MM.1S (cell line): ENCODE measurements at regions not wholly inside any gene's neighbourhood (a gene's known extent, or its start where the extent isn't known, plus 50 kb on each side); places are given as distances from the start of the nearest gene placed in this dataset.

Experiments
- DNase-seq: peaks from one replicate; pipeline ENCODE4 v3.0.0-alpha.2; 2015
- H2AFZ ChIP-seq: fragments of 300-600 bp; sonication (generic); 2 replicates; pipeline ENCODE4 v1.6.0; 2016; ENCODE audit warnings: antibody characterized with exemption, low read length
- H3F3A ChIP-seq: fragments of 300-600 bp; sonication (generic); 2 replicates; pipeline ENCODE4 v1.6.1; 2016; ENCODE audit warnings: mild to moderate bottlenecking, antibody characterized with exemption, low read length, moderate library complexity, mixed read lengths; ENCODE audit not compliant: insufficient read depth
- H3K27ac ChIP-seq: fragments of 300-600 bp; sonication (generic); 2 replicates; pipeline ENCODE4 v1.5.1; 2016; ENCODE audit warnings: mild to moderate bottlenecking, low read length
- H3K27me3 ChIP-seq: fragments of 300-600 bp; sonication (generic); replicated peaks from 2 replicates; pipeline ENCODE4 v1.6.0; 2016; ENCODE audit warnings: low read length; ENCODE audit not compliant: insufficient read depth
- H3K36me3 ChIP-seq: fragments of 300-600 bp; sonication (generic); replicated peaks from 2 replicates; pipeline ENCODE4 v1.6.1; 2016; ENCODE audit warnings: mild to moderate bottlenecking, low read length, mixed read lengths; ENCODE audit not compliant: insufficient read depth
- H3K4me1 ChIP-seq: fragments of 300-600 bp; sonication (generic); 2 replicates; pipeline ENCODE4 v1.6.1; 2016; ENCODE audit warnings: low read length, mixed read lengths
- H3K4me2 ChIP-seq: fragments of 300-600 bp; sonication (generic); 2 replicates; pipeline ENCODE4 v1.6.0; 2016; ENCODE audit warnings: low read depth, low read length
- H3K4me3 ChIP-seq: fragments of 300-600 bp; sonication (generic); 2 replicates; pipeline ENCODE4 v1.5.1; 2016; ENCODE audit warnings: low read length, mixed read lengths
- H3K79me2 ChIP-seq: fragments of 300-600 bp; sonication (generic); 2 replicates; pipeline ENCODE4 v1.6.1; 2016; ENCODE audit warnings: mixed run types, low read length, mixed read lengths
- H3K9ac ChIP-seq: fragments of 300-600 bp; sonication (generic); 2 replicates; pipeline ENCODE4 v1.6.1; 2016; ENCODE audit warnings: low read length, mixed read lengths
- H3K9me2 ChIP-seq: fragments of 300-600 bp; sonication (generic); replicated peaks from 2 replicates; pipeline ENCODE4 v1.6.1; 2016; ENCODE audit warnings: mild to moderate bottlenecking, low read length, mixed read lengths; ENCODE audit not compliant: insufficient read depth
- H3K9me3 ChIP-seq: fragments of 300-600 bp; sonication (generic); replicated peaks from 2 replicates; pipeline ENCODE4 v1.6.1; 2016; ENCODE audit warnings: mild to moderate bottlenecking, low read length, mixed read lengths; ENCODE audit not compliant: insufficient read depth
- H4K20me1 ChIP-seq: fragments of 300-600 bp; sonication (generic); 2 replicates; pipeline ENCODE4 v1.6.1; 2016; ENCODE audit warnings: mild to moderate bottlenecking, low read length, moderate library complexity, mixed read lengths; ENCODE audit not compliant: insufficient read depth
- CTCF ChIP-seq: fragments of 300-600 bp; sonication (generic); IDR thresholded peaks from 2 replicates; pipeline ENCODE4 v1.5.1; 2016; ENCODE audit warnings: antibody characterized with exemption, low read length, mixed read lengths
- EZH2 ChIP-seq: fragments of 300-600 bp; sonication (generic); optimal IDR thresholded peaks from 2 replicates; pipeline ENCODE3; 2017; ENCODE audit warnings: low read depth, mild to moderate bottlenecking, antibody characterized with exemption, low read length, mixed read lengths
- EZH2phosphoT487 ChIP-seq: fragments of 300-600 bp; sonication (generic); IDR thresholded peaks from 2 replicates; pipeline ENCODE4 v1.6.1; 2018; ENCODE audit warnings: antibody characterized with exemption, low read length

GRCh38 chr16:76956841-76957240 is 234.1 kb upstream of the MON1B start:
- H3K27me3 ChIP-seq: no peaks in the 10 kb centered on the region
- H3K79me2 ChIP-seq: no peaks in the 10 kb centered on the region
- no peaks in the 10 kb centered on the region for H3K9me3 ChIP-seq
- H4K20me1 ChIP-seq: no peaks in the 10 kb centered on the region
- H2AFZ ChIP-seq: no peak overlapping the region
- no peaks in the 10 kb centered on the region for H3K4me1 ChIP-seq
- no peaks in the 10 kb centered on the region for H3K36me3 ChIP-seq
- no peak overlapping the region for H3K9ac ChIP-seq
- H3K9me2 ChIP-seq: no peaks in the 10 kb centered on the region
- no peak overlapping the region for H3K4me2 ChIP-seq
- TF ChIP-seq CTCF: no peak
- no peak for TF ChIP-seq EZH2phosphoT487
- no peak for TF ChIP-seq EZH2
- no peak for DNase-seq
- no peaks in the 10 kb centered on the region for H3F3A ChIP-seq
- H3K4me3 ChIP-seq: no peak overlapping the region
- no peak overlapping the region for H3K27ac ChIP-seq

DNA sequence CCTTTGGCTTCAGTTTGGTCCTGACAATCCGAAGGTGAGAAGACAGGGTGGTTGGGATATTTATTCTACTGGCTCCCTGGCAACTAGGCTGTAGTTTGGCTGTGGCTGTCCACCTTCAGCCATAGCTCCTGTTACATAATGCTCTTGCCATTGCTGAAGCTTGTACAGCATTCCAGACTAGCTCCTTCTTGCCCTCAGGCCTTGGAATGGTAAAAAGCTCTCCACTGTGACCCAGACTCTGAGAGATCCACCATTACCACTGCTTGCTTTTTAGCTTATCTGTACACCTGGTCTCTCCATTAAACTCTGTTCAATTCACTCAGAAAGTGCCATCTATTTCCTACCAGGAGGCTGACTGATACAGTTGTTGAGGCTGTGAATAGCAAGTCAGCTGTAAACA is 231.8 kb upstream of the MON1B start:
- H3K9ac ChIP-seq: no peak overlapping the region
- no peak overlapping the region for H3K4me3 ChIP-seq
- H3K9me3 ChIP-seq: no peaks in the 10 kb centered on the region
- TF ChIP-seq EZH2phosphoT487: no peak
- TF ChIP-seq CTCF: no peak
- TF ChIP-seq EZH2: no peak
- H3F3A ChIP-seq: no peaks in the 10 kb centered on the region
- no peaks in the 10 kb centered on the region for H3K79me2 ChIP-seq
- H3K36me3 ChIP-seq: no peaks in the 10 kb centered on the region
- no peak for DNase-seq
- no peak overlapping the region for H2AFZ ChIP-seq
- no peaks in the 10 kb centered on the region for H3K9me2 ChIP-seq
- H3K4me1 ChIP-seq: peaks cover 9% of the 10 kb centered on the region
- no peaks in the 10 kb centered on the region for H4K20me1 ChIP-seq
- no peak overlapping the region for H3K27ac ChIP-seq
- 0 out of 2 replicates have a peak, but pooled peaks cover 1% of the 10 kb centered on the region for H3K27me3 ChIP-seq
- H3K4me2 ChIP-seq: no peak overlapping the region

DNA sequence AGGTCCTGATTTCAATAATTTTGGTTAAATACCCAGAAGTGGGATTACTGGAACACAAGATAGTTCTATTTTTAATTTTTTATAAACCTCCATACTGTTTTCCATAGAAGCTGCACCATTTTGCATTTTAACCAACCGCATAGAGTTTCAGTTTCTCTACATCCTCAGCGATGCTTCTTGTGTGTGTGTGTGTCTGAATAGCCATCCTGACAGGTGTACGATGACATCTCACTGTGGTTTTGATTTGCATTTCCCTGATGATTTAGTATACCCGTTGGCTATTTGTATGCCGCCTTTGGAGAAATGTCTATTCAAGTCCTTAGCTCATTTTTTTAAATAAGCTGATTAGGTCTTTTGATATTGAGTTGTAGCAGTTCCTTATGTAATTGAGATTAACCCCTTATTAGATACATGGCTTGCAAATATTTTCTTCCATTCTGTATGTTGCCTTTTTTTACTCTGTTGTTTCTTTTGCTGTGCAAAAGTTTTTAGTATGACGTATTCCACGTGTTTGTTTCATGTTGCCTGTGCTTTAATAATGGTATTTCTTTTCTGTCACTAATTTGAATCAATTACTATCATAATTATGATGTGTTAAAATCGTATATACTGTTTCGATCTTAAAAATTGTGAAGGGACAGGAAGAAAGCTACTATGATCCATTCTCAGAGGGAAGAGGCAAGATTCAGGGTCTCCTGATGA is 227.2 kb upstream of the MON1B start:
- Histone ChIP-seq H3K4me3 (no peak overlapping the region), H2AFZ (no peak overlapping the region)

More for the DNA sequence above, 227.2 kb upstream of the MON1B start:
- DNase-seq: peak; percentile 80
- Histone ChIP-seq H3K9me2 (no peaks in the 10 kb centered on the region), H3K9ac (no peak overlapping the region), H3K36me3 (no peaks in the 10 kb centered on the region), H4K20me1 (no peaks in the 10 kb centered on the region), H3K79me2 (no peaks in the 10 kb centered on the region), H3K27ac (no peak overlapping the region), H3K4me2 (peak overlapping the region; percentile 39; the same call in 1 of the 2 replicates), H3K27me3 (peaks cover 8% of the 10 kb centered on the region; the same call in 1 of the 2 replicates), H3F3A (no peaks in the 10 kb centered on the region), H3K4me1 (peaks cover 11% of the 10 kb centered on the region), H3K9me3 (no peaks in the 10 kb centered on the region)
- TF ChIP-seq CTCF: no peak
- TF ChIP-seq EZH2phosphoT487: no peak
- no peak for TF ChIP-seq EZH2
